ENCODE measurements at regions not wholly inside any gene's neighbourhood (a gene's known extent, or its start where the extent isn't known, plus 50 kb on each side); places are given as distances from the start of the nearest gene placed in this dataset.
"Not testable (repeated sequence)": the region's sequence is repeated elsewhere in the genome, so short reads cannot be mapped to it uniquely, and the experiment has no call there.

- DNase-seq: no peak
- Mint-ChIP-seq H3K9me3 (ENCODE audit: low read depth) (no peaks in the 10 kb centered on the region), H3K4me1 (peaks cover 51% of the 10 kb centered on the region), H3K36me3 (peaks cover 10% of the 10 kb centered on the region), H3K27ac (peak overlapping the region; percentile 93), H3K4me3 (peak overlapping the region; percentile 75), H3K27me3 (no peaks in the 10 kb centered on the region)
- no peak for ATAC-seq
- CTCF ChIA-PET: interaction anchor here (0.6 to 3.2 kb wide), 14 partner anchors 8 to 112 kb away, joined by 3 to 17 read pairs (median 6); partner anchors contain the start of gene CCND2
Measured at GRCh38 chr12:4164188-4164558, 109.4 kb upstream of the CCND2 start.

- Mint-ChIP-seq H3K4me1 (peaks cover 68% of the 10 kb centered on the region), H3K27me3 (no peaks in the 10 kb centered on the region), H3K4me3 (no peak overlapping the region), H3K9me3 (ENCODE audit: low read depth) (no peaks in the 10 kb centered on the region), H3K27ac (peak overlapping the region; percentile 90), H3K36me3 (peaks cover 12% of the 10 kb centered on the region)
- no peak for ATAC-seq
- CTCF ChIA-PET: interaction anchor here (1.2 to 2.8 kb wide), 5 partner anchors 12 to 54 kb away, joined by 3 to 12 read pairs (median 5); no protein-coding TSS in a partner anchor
- DNase-seq: no peak
Measured at GRCh38 chr12:4161718-4162117, 111.8 kb upstream of the CCND2 start.

- Mint-ChIP-seq H3K27ac (peak overlapping the region; percentile 90), H3K27me3 (no peaks in the 10 kb centered on the region), H3K4me1 (peaks cover 75% of the 10 kb centered on the region), H3K9me3 (ENCODE audit: low read depth) (no peaks in the 10 kb centered on the region), H3K4me3 (no peak overlapping the region), H3K36me3 (peaks cover 14% of the 10 kb centered on the region)
- DNase-seq (peak; percentile 43), ATAC-seq (peak; percentile 54)
- CTCF ChIA-PET: interaction anchor here (0.6 to 2.8 kb wide), 7 partner anchors 14 to 117 kb away, joined by 3 to 12 read pairs (median 5); no protein-coding TSS in a partner anchor
Measured at GRCh38 chr12:4160314-4161040, 113.1 kb upstream of the CCND2 start.

- CTCF ChIA-PET: interaction anchor here (1.1 to 2.8 kb wide), 3 partner anchors 13 to 52 kb away, joined by 3 to 12 read pairs (median 7); no protein-coding TSS in a partner anchor
- DNase-seq: peak; percentile 11
- H3K27ac Mint-ChIP-seq: peak overlapping the region; percentile 90
- no peaks in the 10 kb centered on the region for H3K27me3 Mint-ChIP-seq
- H3K9me3 Mint-ChIP-seq (ENCODE audit: low read depth): no peaks in the 10 kb centered on the region
- peaks cover 74% of the 10 kb centered on the region for H3K4me1 Mint-ChIP-seq
- no peak for ATAC-seq
- peaks cover 15% of the 10 kb centered on the region for H3K36me3 Mint-ChIP-seq
- H3K4me3 Mint-ChIP-seq: no peak overlapping the region
Measured at GRCh38 chr12:4159851-4160250, 113.7 kb upstream of the CCND2 start.

- H3K4me3 Mint-ChIP-seq: no peak overlapping the region
- peaks cover 16% of the 10 kb centered on the region for H3K36me3 Mint-ChIP-seq
- H3K4me1 Mint-ChIP-seq: peaks cover 78% of the 10 kb centered on the region
- CTCF ChIA-PET: interaction anchor here (1.1 to 7.9 kb wide), 2 partner anchors 12 to 113 kb away, joined by 5 to 58 read pairs; partner anchors contain the start of gene CCND2
- H3K9me3 Mint-ChIP-seq (ENCODE audit: low read depth): no peaks in the 10 kb centered on the region
- no peaks in the 10 kb centered on the region for H3K27me3 Mint-ChIP-seq
- ATAC-seq (no peak), DNase-seq (no peak)
- H3K27ac Mint-ChIP-seq: peak overlapping the region; percentile 86
Measured at GRCh38 chr12:4158306-4158705, 115.3 kb upstream of the CCND2 start.

GRCh38 chr12:4157122-4157521, 116.4 kb upstream of the CCND2 start:
- peaks cover 16% of the 10 kb centered on the region for H3K36me3 Mint-ChIP-seq
- no peak overlapping the region for H3K4me3 Mint-ChIP-seq
- DNase-seq (peak; percentile 9), ATAC-seq (no peak)
- CTCF ChIA-PET: interaction anchor here (1.4 to 7.9 kb wide), 5 partner anchors 8 to 120 kb away, joined by 3 to 63 read pairs (median 30); partner anchors contain the start of gene CCND2
- no peaks in the 10 kb centered on the region for H3K27me3 Mint-ChIP-seq
- peaks cover 90% of the 10 kb centered on the region for H3K4me1 Mint-ChIP-seq
- no peaks in the 10 kb centered on the region for H3K9me3 Mint-ChIP-seq (ENCODE audit: low read depth)
- H3K27ac Mint-ChIP-seq: no peak overlapping the region

GRCh38 chr12:4156317-4156716, 117.2 kb upstream of the CCND2 start:
- DNase-seq: peak; percentile 46
- Mint-ChIP-seq H3K4me3 (no peak overlapping the region), H3K36me3 (peaks cover 12% of the 10 kb centered on the region), H3K27me3 (no peaks in the 10 kb centered on the region), H3K4me1 (peaks cover 91% of the 10 kb centered on the region), H3K9me3 (ENCODE audit: low read depth) (no peaks in the 10 kb centered on the region), H3K27ac (peak overlapping the region; percentile 77)
- no peak for ATAC-seq
- CTCF ChIA-PET: interaction anchor here (1.2 to 7.9 kb wide), 7 partner anchors 8 to 121 kb away, joined by 3 to 63 read pairs (median 7); partner anchors contain the start of gene CCND2

- no peak overlapping the region for H3K4me3 Mint-ChIP-seq
- H3K9me3 Mint-ChIP-seq (ENCODE audit: low read depth): no peaks in the 10 kb centered on the region
- H3K36me3 Mint-ChIP-seq: peaks cover 19% of the 10 kb centered on the region
- H3K27ac Mint-ChIP-seq: peak overlapping the region; percentile 94
- peak; percentile 40 for DNase-seq
- peaks cover 86% of the 10 kb centered on the region for H3K4me1 Mint-ChIP-seq
- no peaks in the 10 kb centered on the region for H3K27me3 Mint-ChIP-seq
- CTCF ChIA-PET: interaction anchor here (0.8 to 7.9 kb wide), 11 partner anchors 11 to 122 kb away, joined by 3 to 63 read pairs (median 6); partner anchors contain the start of gene CCND2
- no peak for ATAC-seq
Measured at GRCh38 chr12:4154672-4155225, 118.8 kb upstream of the CCND2 start.

GRCh38 chr12:4153343-4153892, 120.1 kb upstream of the CCND2 start:
- H3K4me3 Mint-ChIP-seq: peak overlapping the region; percentile 32
- peak; percentile 85 for ATAC-seq

GRCh38 chr12:4152145-4152795, 121.3 kb upstream of the CCND2 start:
- Mint-ChIP-seq H3K27me3 (no peaks in the 10 kb centered on the region), H3K27ac (peak overlapping the region; percentile 94), H3K9me3 (ENCODE audit: low read depth) (no peaks in the 10 kb centered on the region), H3K36me3 (peaks cover 22% of the 10 kb centered on the region), H3K4me3 (no peak overlapping the region), H3K4me1 (peaks cover 89% of the 10 kb centered on the region)
- ATAC-seq: peak; percentile 6
- CTCF ChIA-PET: interaction anchor here (1.2 to 7.9 kb wide), 5 partner anchors 9 to 125 kb away, joined by 4 to 58 read pairs (median 12); partner anchors contain the start of gene CCND2
- no peak for DNase-seq

More at GRCh38 chr12:4153343-4153892, 120.1 kb upstream of the CCND2 start:
- Mint-ChIP-seq H3K9me3 (ENCODE audit: low read depth) (no peaks in the 10 kb centered on the region), H3K4me1 (peaks cover 82% of the 10 kb centered on the region), H3K27me3 (no peaks in the 10 kb centered on the region), H3K36me3 (peaks cover 23% of the 10 kb centered on the region), H3K27ac (peak overlapping the region; percentile 94)
- CTCF ChIA-PET: interaction anchor here (1.8 to 7.9 kb wide), 7 partner anchors 11 to 124 kb away, joined by 6 to 63 read pairs (median 15); partner anchors contain the start of gene CCND2
- peak; percentile 95 for DNase-seq

GRCh38 chr12:4151362-4152121, 122.0 kb upstream of the CCND2 start:
- CTCF ChIA-PET: interaction anchor here (0.8 to 7.9 kb wide), 6 partner anchors 8 to 126 kb away, joined by 3 to 58 read pairs (median 10); partner anchors contain the start of gene CCND2
- Mint-ChIP-seq H3K4me1 (peaks cover 89% of the 10 kb centered on the region), H3K36me3 (peaks cover 20% of the 10 kb centered on the region), H3K4me3 (no peak overlapping the region), H3K27me3 (no peaks in the 10 kb centered on the region), H3K27ac (peak overlapping the region; percentile 94), H3K9me3 (ENCODE audit: low read depth) (no peaks in the 10 kb centered on the region)
- ATAC-seq: no peak
- peak; percentile 38 for DNase-seq

GRCh38 chr12:4150355-4150754, 123.2 kb upstream of the CCND2 start:
- Mint-ChIP-seq H3K4me1 (peaks cover 90% of the 10 kb centered on the region), H3K36me3 (peaks cover 19% of the 10 kb centered on the region), H3K27ac (peak overlapping the region; percentile 17)
- peak; percentile 35 for DNase-seq
- ATAC-seq; H3K27me3 Mint-ChIP-seq; H3K4me3 Mint-ChIP-seq; H3K9me3 Mint-ChIP-seq (ENCODE audit: low read depth): not testable (repeated sequence)
- CTCF ChIA-PET: interaction anchor here (0.9 to 2.8 kb wide), 4 partner anchors 35 to 126 kb away, joined by 3 to 9 read pairs (median 6); no protein-coding TSS in a partner anchor

Measured in activated CD8-positive, alpha-beta memory T cell treated with anti-CD3 and anti-CD28 coated beads, Interleukin-2, amount 10 ng/mL, durations not matched to agents 7 days and 5 days (primary cell).